GM21825 (cell line): ENCODE measurements at regions not wholly inside any gene's neighbourhood (a gene's known extent, or its start where the extent isn't known, plus 50 kb on each side); places are given as distances from the start of the nearest gene placed in this dataset.
"Not testable (repeated sequence)": the region's sequence is repeated elsewhere in the genome, so short reads cannot be mapped to it uniquely, and the experiment has no call there.

ENCODE experiments used
- ATAC-seq: cut with Tn5 transposase; IDR thresholded peaks from one replicate; pipeline ENCODE4 v1.9.1; 2021; ENCODE audit warnings: mild to moderate bottlenecking, moderate library complexity; ENCODE audit not compliant: unreplicated experiment

DNA sequence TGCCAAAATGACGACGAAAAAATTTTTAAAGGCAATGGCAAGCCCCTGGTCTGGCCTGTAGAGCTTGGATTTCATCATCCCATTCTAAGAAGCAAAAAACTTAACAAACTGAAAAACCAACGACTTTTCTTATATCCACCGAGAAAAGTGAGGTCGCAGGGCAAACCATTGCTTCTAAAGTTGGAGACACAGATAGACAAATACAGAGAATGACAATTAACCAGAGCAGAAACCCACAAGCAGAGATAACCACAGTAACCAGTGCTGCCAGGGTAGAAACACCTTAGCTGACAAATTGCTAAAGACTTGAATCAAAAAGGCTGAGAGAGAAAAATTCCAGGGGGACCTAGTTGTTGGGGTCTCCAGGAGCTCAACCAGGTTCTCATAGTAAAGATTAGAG lies 386.5 kb upstream of the SGO1 start:
- no peak for ATAC-seq

DNA sequence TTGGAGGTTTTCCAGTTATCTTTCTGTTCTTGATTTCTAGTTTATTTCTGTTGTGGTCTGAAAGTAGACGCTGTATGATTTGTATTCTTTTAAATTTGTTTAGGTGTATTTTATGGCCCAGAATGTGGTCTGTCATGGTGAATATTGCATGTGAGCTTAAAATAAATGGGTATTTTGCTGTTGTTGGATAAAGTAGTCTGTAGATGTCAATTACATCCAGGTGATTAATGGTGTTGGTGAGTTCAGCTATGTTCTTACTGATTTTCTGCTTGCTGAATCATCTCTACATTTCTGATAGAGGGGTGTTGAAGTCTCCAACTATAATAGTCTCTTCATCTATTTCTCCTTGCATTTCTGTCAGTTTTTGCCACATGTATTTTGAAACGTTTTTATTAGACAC lies 383.3 kb upstream of the SGO1 start:
- ATAC-seq: no peak

DNA sequence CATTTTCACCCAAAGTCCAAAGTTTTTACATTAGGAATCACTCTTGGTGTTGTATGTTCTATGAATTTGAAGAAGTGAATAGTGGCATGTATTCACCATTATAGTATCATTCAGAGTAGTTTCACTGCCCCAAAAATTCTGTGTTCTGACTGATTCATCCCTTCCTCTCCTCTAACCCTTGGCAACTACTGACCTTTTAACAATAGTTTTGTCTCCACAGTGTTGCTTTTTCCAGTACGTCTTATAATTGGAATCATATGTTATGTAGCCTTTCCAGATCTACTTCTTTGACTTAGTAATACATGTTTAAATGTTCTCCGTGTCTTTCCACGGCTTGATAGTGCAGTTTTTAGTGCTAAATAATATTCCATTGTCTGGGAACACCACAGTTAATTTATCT lies 379.0 kb upstream of the SGO1 start:
- no peak for ATAC-seq

DNA sequence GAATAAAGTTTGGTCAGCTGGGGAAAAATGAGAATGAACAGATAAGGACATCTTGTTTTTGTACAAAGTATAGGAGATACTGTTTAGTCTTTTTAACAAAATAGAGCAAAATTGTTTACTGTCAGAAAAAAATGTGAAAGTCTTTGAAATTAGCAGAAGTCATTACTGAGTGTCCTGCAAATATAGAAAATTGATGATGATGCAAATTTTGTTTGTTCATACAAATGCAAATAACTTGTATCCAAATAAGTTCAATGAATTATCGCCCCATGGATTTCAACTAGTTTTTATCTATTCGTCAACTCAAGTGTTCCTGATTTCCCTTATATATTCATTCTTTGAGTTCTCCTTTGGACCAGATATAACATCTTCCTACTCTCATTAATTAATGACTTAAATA lies 378.0 kb upstream of the SGO1 start:
- ATAC-seq: no peak

DNA sequence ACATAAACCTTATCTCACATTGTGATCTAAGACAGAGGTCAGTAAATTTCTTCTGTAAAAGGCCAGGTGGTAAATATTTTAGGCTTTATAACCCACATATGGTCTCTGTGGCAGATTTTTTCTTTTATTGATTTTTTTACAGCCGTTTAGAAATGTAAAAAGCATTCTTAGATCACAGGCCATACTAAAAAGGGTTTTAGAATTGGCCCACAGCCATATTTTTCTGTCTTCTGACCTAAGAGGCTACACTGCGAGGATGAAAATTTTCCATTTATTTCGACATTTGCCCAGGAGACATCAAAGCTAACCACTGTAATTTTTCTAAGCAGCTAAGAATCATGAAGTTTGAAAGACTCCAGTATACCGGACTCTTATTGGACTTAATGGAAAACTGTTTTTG lies 377.2 kb upstream of the SGO1 start:
- ATAC-seq: no peak

DNA sequence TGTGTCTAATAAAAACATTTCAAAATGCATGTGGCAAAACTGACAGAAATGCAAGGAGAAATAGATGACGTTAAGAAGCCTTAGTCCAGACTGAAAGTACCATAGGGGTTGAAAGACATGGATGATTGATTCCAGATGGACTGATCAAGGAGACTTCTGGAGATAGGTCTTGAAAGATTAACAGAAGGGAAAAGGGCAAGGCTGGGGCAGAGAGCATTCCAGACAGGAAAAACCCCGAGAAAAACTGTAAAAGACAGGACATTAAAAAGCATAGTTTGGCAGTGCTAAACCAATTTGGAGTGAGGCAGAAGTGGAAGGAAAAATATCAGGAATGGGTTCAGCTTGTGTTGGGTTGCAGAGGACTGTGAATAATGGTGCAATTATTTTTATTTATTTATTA lies 375.2 kb upstream of the SGO1 start:
- ATAC-seq: no peak

DNA sequence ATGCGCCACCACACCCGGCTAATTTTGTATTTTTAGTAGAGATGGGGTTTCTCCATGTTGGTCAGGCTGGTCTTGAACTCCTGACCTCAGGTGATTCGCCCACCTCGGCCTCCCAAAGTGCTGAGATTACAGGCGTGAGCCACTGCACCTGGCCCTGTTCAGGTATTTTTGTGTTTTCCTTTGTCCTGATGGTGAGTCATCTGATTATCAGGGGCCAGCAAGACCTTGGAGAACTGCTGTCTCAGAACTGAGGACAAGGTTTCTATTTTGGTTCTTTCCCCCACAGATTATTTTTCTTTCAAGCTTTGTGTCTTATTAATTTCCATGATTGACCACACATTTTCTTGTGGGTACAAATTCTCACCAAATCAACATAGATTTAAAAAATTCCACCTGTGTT lies 374.4 kb upstream of the SGO1 start:
- not testable (repeated sequence) for ATAC-seq

DNA sequence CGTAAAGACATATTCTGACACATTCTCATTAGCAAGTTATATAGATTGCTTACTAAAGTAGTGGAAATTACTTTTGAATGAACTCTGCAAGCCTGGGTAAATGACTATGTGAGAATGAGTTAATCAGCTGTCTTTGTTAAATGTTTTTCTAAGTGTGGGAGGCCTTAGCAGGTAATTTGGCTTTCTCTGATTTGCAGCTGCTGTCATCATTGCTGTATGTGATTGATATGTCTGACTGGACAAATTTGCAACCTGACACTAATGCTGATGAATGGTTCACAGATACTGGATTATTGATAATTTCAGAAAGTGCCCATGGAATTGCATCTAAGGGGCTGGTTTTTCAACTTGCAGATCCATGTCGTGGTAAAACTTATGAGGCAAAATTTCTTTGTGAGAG lies 372.2 kb upstream of the SGO1 start:
- ATAC-seq: no peak

DNA sequence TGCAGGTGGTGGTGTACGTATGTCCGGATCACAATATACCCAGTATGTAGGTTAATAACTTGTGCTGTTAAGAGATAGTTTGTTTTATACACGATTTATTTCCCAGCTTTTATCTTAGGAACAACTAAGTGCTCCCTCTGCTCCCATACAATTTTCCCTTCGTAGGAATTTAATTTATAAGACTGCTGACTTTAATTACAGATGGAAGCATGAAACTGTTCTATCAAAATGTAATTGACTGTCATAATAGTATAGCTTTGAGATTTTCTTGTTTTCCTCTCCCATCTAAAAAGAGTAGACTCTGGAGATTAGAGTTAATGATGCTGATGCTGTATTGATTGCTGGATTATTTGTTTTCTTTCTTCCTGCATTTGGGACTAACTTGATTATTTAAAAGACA lies 370.7 kb upstream of the SGO1 start:
- ATAC-seq: no peak

DNA sequence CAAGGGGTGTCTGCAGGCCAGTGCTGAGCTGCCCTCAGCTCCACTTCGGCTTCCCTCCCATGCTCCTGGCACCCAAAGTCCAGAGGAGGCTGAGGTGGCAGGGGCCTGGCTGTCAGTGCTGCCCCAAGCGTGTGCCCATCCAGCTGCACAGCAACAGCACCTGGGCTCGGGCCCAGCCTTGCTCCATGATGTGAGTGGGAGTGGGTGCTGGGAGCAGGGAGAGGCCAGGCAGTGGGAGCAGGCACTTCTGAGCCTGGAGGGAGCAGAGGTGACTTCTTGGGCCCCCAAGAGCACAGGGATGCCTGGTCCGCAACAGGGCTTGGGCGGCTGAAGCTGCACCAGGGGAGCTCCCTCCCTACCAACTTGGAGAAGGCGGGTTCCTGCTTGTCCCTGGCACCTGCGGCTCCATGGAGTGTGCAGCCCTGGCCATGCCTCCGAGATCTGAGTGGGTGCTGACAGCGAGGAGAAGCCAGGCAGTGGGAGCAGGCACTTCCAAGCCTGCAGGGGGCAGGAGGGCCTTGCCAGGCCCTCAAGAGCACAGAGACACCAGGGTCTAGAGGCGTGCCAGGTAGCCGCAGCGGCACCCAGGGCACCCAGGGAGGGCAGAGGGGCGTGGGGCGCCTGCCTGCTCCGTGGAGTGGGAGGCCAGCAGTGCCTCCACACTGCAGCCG lies 366.7 kb upstream of the SGO1 start:
- ATAC-seq: no peak

DNA sequence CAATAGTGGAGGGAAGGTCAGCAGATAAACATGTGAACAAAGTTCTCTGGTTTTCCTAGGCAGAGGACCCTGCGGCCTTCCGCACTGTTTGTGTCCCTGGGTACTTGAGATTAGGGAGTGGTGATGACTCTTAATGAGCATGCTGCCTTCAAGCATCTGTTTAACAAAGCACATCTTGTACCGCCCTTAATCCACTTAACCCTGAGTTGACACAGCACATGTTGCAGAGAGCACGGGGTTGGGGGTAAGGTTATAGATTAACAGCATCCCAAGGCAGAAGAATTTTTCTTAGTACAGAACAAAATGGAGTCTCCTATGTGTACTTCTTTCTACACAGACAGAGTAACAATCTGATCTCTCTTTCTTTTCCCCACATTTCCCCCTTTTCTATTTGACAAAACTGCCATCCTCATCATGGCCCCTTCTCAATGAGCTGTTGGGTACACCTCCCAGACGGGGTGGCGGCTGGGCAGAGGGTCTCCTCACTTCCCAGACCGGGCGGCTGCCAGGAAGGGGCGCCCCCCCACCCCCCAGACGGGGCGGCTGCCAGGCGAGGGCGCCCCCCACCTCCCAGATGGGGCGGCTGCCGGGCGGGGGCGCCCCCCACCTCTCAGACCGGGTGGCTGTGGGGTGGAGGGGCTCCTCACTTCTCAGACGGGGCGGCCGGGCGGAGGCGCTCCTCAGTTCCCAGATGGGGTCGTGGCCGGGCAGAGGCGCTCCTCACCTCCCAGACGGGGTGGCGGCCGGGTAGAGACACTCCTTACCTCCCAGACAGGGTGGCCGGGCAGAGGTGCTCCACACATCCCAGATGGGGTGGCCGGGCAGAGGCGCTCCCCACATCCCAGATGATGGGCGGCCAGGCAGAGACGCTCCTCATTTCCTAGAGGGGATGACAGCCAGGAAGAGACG lies 361.6 kb upstream of the SGO1 start:
- not testable (repeated sequence) for ATAC-seq

DNA sequence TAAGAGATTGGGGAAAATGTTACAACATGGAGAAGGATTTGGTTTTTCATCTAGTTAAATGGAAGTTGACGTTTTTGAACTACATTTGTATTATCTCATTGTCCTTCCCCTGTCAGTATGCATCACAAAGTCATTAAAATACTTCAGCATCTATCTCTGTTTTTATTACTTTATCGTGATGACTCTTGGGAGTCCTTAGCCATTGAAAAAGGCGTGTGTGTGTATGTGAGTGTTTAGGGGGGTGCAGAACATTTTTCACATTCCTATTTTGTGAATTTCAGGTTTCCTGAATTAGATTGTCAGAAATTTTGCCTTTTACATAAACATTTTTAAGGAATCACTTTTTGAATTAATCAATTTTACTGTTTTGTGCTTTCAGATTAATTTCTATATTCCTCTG lies 360.6 kb upstream of the SGO1 start:
- ATAC-seq: no peak

DNA sequence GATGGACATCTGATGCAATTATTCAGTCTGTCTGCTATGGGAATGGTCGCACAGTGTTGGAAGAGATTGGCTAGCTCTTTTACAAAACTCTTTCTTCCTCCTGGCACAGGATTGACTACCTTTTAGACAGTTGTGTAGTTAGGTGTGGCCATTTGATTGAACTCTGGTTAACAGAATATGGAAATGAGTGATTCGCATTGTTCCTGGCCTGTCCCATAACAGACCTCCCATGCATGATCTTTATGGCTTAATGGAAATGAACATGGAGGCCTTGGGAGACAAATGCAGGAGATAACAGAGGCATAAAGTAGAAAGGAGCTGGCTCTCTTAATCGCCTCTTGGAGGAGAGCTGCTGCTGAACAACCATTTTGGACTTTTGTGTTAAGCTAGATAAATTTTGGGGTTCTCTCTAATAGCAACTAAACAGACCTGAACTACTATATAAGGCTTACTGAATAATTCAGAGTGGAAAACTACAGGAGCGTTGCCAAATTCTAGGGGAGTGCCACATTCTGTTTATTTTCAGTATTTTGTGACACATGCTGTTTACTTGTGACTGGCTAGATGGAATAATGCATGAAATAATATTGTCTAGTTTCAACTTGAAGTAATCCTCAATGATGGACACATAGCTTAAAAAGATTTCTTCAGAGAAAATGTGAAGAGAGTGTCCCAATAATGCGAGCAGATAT lies 357.7 kb upstream of the SGO1 start:
- ATAC-seq: no peak

DNA sequence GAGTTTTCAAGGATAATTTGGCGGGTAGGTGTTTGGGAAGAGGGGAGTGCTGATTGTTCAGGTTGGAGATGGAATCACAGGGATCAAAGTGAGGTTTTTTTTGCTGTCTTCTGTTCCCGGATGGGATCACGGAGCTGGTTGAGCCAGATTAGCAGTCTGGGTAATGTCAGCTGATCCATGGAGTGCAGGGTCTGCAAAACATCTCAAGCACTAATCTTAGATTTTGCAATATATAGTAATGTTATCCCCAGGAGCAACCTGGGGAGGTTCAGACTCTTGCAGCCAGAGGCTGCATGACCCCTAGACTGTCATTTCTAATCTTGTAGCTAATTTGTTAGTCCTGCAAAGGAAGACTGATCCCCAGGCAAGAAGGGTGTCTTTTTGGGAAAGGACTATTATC lies 354.1 kb upstream of the SGO1 start:
- ATAC-seq: no peak

DNA sequence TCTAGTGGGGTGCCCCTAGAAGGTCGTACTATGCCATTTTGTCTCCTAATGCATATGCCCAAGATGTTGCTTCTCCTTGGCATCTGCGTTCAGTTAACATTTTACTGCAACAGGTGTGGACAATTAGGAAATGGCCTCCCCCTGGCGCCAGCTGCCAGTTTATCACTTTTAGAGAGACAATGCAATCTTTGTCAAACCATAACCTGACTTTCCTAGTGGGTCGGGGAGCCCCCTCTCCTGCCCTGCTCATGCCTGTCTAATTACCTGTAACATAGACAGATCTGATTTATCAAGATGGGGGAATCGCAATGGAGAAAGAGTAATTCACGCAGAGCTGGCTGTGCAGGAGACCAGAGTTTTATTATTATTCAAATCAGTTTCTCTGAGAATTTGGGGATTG lies 353.7 kb upstream of the SGO1 start:
- no peak for ATAC-seq

DNA sequence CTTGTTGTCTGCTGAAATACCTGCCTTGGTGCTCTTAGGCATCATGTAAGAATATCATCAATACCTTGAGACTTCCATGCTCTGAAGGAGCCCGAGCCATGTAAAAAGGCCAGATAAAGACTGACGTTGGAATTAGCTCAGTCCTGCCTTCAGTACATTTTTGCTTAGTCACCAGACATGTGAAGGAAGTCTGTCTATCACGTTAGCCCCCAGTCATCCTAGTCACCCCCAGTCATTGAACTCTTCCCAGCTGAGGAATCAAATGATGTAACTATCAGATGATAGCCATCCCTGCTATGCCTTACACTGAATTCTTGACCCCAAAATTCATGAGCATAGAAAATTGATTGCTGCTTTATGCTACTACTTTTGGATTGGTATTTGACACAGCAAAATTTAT lies 351.2 kb upstream of the SGO1 start:
- no peak for ATAC-seq

DNA sequence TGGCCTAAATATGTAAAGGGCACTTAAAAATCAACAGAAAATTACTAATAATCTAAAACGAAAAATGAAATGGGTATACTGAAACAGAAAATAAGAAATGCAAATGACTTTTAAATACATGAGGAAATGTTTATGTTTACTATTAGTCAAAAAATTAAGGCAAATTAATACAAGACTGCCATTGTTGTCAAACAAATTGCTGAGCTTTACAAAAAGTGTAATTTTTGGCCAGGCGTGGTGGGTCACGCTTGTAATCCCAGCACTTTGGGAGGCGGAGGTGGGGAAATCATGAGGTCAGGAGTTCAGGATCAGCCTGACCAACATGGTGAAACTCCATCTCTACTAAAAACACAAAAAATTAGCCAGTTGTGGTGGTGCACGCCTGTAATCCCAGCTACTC lies 343.9 kb upstream of the SGO1 start:
- ATAC-seq: no peak

DNA sequence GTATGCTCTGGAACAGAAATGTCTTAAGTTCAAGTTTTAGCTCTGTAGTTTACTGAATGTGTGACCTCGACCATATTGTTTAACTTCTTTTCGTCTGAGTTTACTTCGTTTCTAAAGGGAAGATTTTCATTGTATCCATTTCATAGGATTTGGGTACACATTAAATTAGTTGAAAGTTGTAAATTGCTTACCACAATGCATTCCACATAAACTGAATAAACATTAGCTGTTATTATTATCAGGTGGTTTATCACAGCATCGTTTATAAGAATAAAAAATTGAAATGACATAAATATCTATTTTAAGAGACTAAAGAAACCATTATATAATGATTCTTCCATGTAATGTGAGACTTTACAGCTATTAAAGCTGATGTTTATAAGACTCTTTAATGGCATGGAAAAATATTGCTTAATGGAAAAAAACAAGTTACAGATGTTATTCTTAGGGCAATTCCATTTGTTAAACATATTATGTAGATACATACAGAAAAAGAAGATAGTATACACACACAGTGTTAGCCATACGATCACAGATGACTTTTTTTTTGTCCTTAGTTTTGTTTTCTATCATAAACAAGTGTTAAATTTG lies 342.3 kb upstream of the SGO1 start:
- ATAC-seq: no peak

DNA sequence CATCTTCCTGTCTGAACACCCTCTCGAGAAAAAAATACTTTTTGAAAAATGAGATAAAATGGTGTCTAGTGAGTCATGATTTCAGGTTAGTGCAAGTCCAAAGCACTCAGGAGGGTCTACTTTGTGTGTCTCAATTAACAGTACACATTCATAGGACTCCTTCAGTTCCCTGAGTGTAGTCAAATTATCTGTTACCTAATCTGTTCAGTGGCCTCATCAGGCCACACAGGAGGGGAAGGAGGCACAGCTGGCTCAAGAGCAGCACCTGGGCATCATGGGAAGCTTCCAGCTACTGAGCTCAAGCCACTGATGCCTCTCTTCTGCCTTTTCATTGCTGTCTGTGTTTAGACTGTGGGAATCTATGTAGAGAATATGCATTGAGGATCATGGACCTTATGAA lies 341.4 kb upstream of the SGO1 start:
- no peak for ATAC-seq

DNA sequence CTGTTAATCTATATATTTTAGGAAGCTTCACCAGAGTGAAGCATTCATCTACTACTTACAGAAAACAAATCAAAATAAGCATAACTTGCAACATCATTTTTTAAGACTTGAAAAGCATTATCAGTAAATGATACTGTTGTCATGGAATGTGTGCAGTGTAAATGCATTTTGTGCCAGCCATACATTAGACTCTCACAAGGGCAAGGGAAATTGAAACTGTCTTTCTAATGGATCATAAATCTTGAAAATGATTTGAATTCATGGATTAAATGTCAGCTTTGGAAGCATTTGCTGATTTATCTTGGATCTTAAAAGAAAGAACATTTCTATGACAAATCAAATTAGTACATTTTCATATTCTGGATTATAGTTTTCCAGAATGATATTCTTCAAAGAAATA lies 338.3 kb upstream of the SGO1 start:
- ATAC-seq: no peak

DNA sequence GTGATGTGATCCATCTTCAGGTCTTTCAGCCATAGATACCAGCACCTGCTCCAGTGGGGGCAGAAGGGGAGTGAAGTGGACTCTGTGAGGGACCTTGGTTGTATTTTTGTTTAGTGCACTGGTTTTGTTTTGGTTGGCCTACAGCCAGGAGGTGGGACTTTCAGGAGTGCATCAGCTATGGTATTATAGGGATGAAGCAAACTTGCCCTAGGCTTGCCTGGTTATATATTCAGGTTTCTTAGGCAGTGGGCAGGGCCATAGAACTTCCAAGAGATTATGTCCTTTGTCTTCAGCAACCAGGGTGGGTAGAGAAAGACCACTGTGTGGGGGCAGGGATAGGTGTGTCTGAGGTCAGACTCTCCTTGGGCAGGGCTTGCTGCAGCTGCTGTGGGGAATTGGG lies 337.3 kb upstream of the SGO1 start:
- no peak for ATAC-seq

DNA sequence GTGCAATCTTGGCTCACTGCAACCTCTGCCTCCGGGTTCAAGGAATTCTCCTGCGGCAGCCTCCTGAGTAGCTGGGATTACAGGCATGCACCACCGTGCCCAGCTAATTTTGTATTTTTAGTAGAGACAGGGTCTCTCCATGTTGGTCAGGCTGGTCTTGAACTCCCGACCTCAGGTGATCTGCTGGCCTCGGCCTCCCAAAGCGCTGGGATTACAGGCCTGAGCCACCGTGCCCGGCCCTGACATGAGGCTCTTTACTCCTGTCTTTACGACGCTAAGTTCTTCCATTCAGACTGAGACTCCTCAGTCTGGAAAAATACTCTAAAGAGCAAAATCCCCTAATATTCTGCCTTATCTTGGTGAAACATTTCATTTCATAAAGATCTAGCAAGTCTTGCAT lies 331.3 kb upstream of the SGO1 start:
- ATAC-seq: not testable (repeated sequence)
